ENCODE measurements at regions not wholly inside any gene's neighbourhood (a gene's known extent, or its start where the extent isn't known, plus 50 kb on each side); places are given as distances from the start of the nearest gene placed in this dataset.

GRCh38 chr10:94240901-94241300 lies 121.8 kb downstream of the NOC3L start:
- TF ChIP-seq POLR2AphosphoS5 (IDR thresholded peaks at IDR 0.05; ENCODE audit: insufficient read depth in 1 of 2, low read depth in 1 of 2) (no peak), CTCF (IDR thresholded peaks at IDR 0.05) (no peak), POLR2A (IDR thresholded peaks at IDR 0.05) (no peak)

Data from vagina (tissue), 2 donors.